Lower leg skin (tissue), 3 donors: ENCODE measurements at regions not wholly inside any gene's neighbourhood (a gene's known extent, or its start where the extent isn't known, plus 50 kb on each side); places are given as distances from the start of the nearest gene placed in this dataset.

Source experiments
- POLR2A ChIP-seq, 2 donors: fragments of 450-650 bp; IDR thresholded peaks; one replicate each; pipeline ENCODE4 v1.6.1; 2016 to 2017; ENCODE audit warnings: antibody characterized with exemption in 2 of 2, mild to moderate bottlenecking in 1 of 2, moderate library complexity in 1 of 2
- TF ChIP-seq, protein P1 (sequence below), 3 donors: fragments of 450-650 bp; IDR thresholded peaks; one replicate each; pipeline ENCODE4 v1.5.1; 2016; ENCODE audit warnings: antibody characterized with exemption in 3 of 3, mild to moderate bottlenecking in 3 of 3, moderate library complexity in 2 of 3

DNA sequence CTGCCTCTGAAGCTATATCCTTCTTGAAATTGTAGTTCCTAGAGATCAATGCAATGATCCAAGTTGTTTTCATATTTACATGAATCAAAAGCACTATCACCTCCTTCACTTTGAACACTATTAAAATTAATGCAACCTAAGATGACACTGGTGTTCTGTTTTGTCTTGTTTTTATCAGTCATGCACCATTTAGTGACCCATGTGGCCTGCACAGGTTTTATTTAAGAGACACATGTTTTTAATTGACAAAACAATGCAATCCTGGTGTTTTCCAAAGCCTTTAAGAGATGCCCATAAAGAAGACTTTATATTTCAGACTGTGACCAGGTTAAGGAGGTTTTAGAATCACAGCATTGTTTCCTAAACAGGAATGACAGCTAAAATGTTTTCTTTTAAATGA is 177.5 kb downstream of the FAM181B start:
- TF ChIP-seq, protein P1, sequence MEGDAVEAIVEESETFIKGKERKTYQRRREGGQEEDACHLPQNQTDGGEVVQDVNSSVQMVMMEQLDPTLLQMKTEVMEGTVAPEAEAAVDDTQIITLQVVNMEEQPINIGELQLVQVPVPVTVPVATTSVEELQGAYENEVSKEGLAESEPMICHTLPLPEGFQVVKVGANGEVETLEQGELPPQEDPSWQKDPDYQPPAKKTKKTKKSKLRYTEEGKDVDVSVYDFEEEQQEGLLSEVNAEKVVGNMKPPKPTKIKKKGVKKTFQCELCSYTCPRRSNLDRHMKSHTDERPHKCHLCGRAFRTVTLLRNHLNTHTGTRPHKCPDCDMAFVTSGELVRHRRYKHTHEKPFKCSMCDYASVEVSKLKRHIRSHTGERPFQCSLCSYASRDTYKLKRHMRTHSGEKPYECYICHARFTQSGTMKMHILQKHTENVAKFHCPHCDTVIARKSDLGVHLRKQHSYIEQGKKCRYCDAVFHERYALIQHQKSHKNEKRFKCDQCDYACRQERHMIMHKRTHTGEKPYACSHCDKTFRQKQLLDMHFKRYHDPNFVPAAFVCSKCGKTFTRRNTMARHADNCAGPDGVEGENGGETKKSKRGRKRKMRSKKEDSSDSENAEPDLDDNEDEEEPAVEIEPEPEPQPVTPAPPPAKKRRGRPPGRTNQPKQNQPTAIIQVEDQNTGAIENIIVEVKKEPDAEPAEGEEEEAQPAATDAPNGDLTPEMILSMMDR (IDR thresholded peaks at IDR 0.05): no peak
- TF ChIP-seq POLR2A (IDR thresholded peaks at IDR 0.05): no peak
